Mesenchymal stem cell (in vitro differentiated cells and primary cell): ENCODE measurements at regions not wholly inside any gene's neighbourhood (a gene's known extent, or its start where the extent isn't known, plus 50 kb on each side); places are given as distances from the start of the nearest gene placed in this dataset.

Experiments used
- DNase-seq: peaks from one replicate; pipeline ENCODE4 v3.0.0-alpha.2; 2013
- H2AFZ ChIP-seq: one replicate; pipeline ENCODE4 v1.6.1; 2013; ENCODE audit warnings: low read depth, mild to moderate bottlenecking, control low read depth, inconsistent platforms, low read length, moderate library complexity
- H2AK5ac ChIP-seq: 2 replicates; pipeline ENCODE4 v1.6.1; 2013; ENCODE audit warnings: low read length, moderate library complexity, mild to moderate bottlenecking, inconsistent platforms; ENCODE audit not compliant: severe bottlenecking
- H2BK120ac ChIP-seq: one replicate; pipeline ENCODE4 v1.6.1; 2013; ENCODE audit warnings: low read depth, mild to moderate bottlenecking, inconsistent platforms, low read length, moderate library complexity
- H2BK12ac ChIP-seq, 2 experiments: one replicate each; pipeline ENCODE4 v1.6.1; 2013; ENCODE audit warnings: inconsistent platforms in 2 of 2, low read length in 2 of 2, mild to moderate bottlenecking in 2 of 2, moderate library complexity in 2 of 2, control low read depth in 1 of 2
- H2BK15ac ChIP-seq: one replicate; pipeline ENCODE4 v1.6.1; 2013; ENCODE audit warnings: mild to moderate bottlenecking, low read depth, inconsistent platforms; ENCODE audit not compliant: poor library complexity, severe bottlenecking
- H2BK5ac ChIP-seq: 2 replicates; pipeline ENCODE4 v1.6.1; 2013; ENCODE audit warnings: low read depth, mild to moderate bottlenecking, low read length, control low read depth, inconsistent platforms; ENCODE audit not compliant: poor library complexity, severe bottlenecking
- H3K14ac ChIP-seq, 2 experiments: one replicate each; pipeline ENCODE4 v1.6.1; 2013; ENCODE audit warnings: inconsistent platforms in 2 of 2, low read length in 2 of 2, control low read depth in 1 of 2, mild to moderate bottlenecking in 1 of 2, moderate library complexity in 1 of 2
- H3K18ac ChIP-seq, 2 experiments: one replicate each; pipeline ENCODE4 v1.6.1; 2013; ENCODE audit warnings: inconsistent platforms in 2 of 2, low read length in 2 of 2, control low read depth in 1 of 2, low read depth in 1 of 2, mild to moderate bottlenecking in 1 of 2
- H3K23ac ChIP-seq, 2 experiments: one replicate each; pipeline ENCODE4 v1.6.1; 2013; ENCODE audit warnings: inconsistent platforms in 2 of 2, low read length in 2 of 2, mild to moderate bottlenecking in 2 of 2, moderate library complexity in 2 of 2, control low read depth in 1 of 2
- H3K27ac ChIP-seq: 2 replicates; pipeline ENCODE4 v1.5.1; 2013; ENCODE audit warnings: mild to moderate bottlenecking, moderate library complexity, low read length, control low read depth, inconsistent platforms; ENCODE audit not compliant: poor library complexity, severe bottlenecking
- H3K27me3 ChIP-seq, 2 experiments: 2 replicates each; pipeline versions ENCODE4 v1.6.1 to v1.7.0; 2013; ENCODE audit warnings: low read length in 2 of 2, mild to moderate bottlenecking in 2 of 2, moderate library complexity in 2 of 2, control low read depth in 1 of 2, inconsistent platforms in 1 of 2; ENCODE audit not compliant: control insufficient read depth in 1 of 2, insufficient read depth in 1 of 2
- H3K36me3 ChIP-seq, 2 experiments: 2 replicates each; pipeline versions ENCODE4 v1.6.1 to v1.7.0; 2013; ENCODE audit warnings: low read length in 2 of 2, control low read depth in 1 of 2, inconsistent platforms in 1 of 2, low read depth in 1 of 2, mild to moderate bottlenecking in 1 of 2; ENCODE audit not compliant: insufficient read depth in 2 of 2, control insufficient read depth in 1 of 2
- H3K4ac ChIP-seq, 2 experiments: one replicate each; pipeline ENCODE4 v1.6.1; 2013; ENCODE audit warnings: inconsistent platforms in 2 of 2, low read length in 2 of 2, mild to moderate bottlenecking in 2 of 2, moderate library complexity in 2 of 2, control low read depth in 1 of 2, low read depth in 1 of 2
- H3K4me1 ChIP-seq: 2 replicates; pipeline ENCODE4 v1.6.1; 2013; ENCODE audit warnings: low read depth, low read length, control low read depth; ENCODE audit not compliant: control insufficient read depth, insufficient read depth
- H3K4me2 ChIP-seq: 2 replicates; pipeline ENCODE4 v1.6.1; 2013; ENCODE audit warnings: low read length, mild to moderate bottlenecking, inconsistent platforms; ENCODE audit not compliant: poor library complexity, severe bottlenecking
- H3K4me3 ChIP-seq, 2 experiments: 2 replicates each; pipeline versions ENCODE4 v1.5.1 to v1.7.0; 2013; ENCODE audit warnings: low read length in 2 of 2, mild to moderate bottlenecking in 2 of 2, control low read depth in 1 of 2, low read depth in 1 of 2; ENCODE audit not compliant: insufficient read depth in 1 of 2
- H3K79me1 ChIP-seq: replicated peaks from 2 replicates; pipeline ENCODE4 v1.6.1; 2013; ENCODE audit warnings: mild to moderate bottlenecking, control low read depth, low read length, inconsistent platforms; ENCODE audit not compliant: poor library complexity, severe bottlenecking
- H3K9ac ChIP-seq: 2 replicates; pipeline ENCODE4 v1.7.0; 2013; ENCODE audit warnings: mild to moderate bottlenecking, low read length, moderate library complexity
- H3K9me3 ChIP-seq: 2 replicates; pipeline ENCODE4 v1.7.0; 2013; ENCODE audit warnings: mild to moderate bottlenecking, low read length; ENCODE audit not compliant: control insufficient read depth
- H4K8ac ChIP-seq: one replicate; pipeline ENCODE4 v1.6.1; 2013; ENCODE audit warnings: inconsistent platforms, mild to moderate bottlenecking, low read length, moderate library complexity
- H4K91ac ChIP-seq: one replicate; pipeline ENCODE4 v1.6.1; 2013; ENCODE audit warnings: mild to moderate bottlenecking, low read length, inconsistent platforms
- WGBS: methylation state at CpG from one replicate; pipeline ENCODE4 v1.1.7; 2013; ENCODE audit warnings: mixed read lengths; 5-methylcytosine and 5-hydroxymethylcytosine counted together

- Histone ChIP-seq H3K36me3 (no peaks in the 10 kb centered on the region), H2BK15ac (no peak overlapping the region), H3K14ac (no peak overlapping the region), H2AFZ (no peak overlapping the region), H3K9me3 (no peaks in the 10 kb centered on the region), H3K9ac (no peak overlapping the region), H3K79me1 (no peaks in the 10 kb centered on the region), H3K4me2 (no peak overlapping the region), H2BK120ac (no peak overlapping the region), H3K4me3 (no peak overlapping the region), H2BK12ac (no peak overlapping the region), H3K18ac (no peak overlapping the region), H2BK5ac (peak overlapping the region; percentile 57), H3K27ac (no peak overlapping the region), H4K8ac (no peak overlapping the region), H3K4me1 (no peaks in the 10 kb centered on the region), H3K27me3 (no peaks in the 10 kb centered on the region), H3K23ac (no peak overlapping the region), H4K91ac (no peak overlapping the region), H3K4ac (no peak overlapping the region), H2AK5ac (no peak overlapping the region)
- DNase-seq: no peak
- WGBS: 100% methylated on average over 2 of the region's 2 CpGs
Observed at GRCh38 chr6:19463250-19463649, 373.9 kb upstream of the ID4 start.

- no peak overlapping the region for H4K91ac ChIP-seq
- no peaks in the 10 kb centered on the region for H3K79me1 ChIP-seq
- no peak overlapping the region for H2AFZ ChIP-seq
- H2AK5ac ChIP-seq: no peak overlapping the region
- H3K9me3 ChIP-seq: no peaks in the 10 kb centered on the region
- H3K27me3 ChIP-seq: no peaks in the 10 kb centered on the region
- no peak overlapping the region for H2BK12ac ChIP-seq
- no peaks in the 10 kb centered on the region for H3K4me1 ChIP-seq
- H3K27ac ChIP-seq: no peak overlapping the region
- DNase-seq: no peak
- no peaks in the 10 kb centered on the region for H3K36me3 ChIP-seq
- H3K4me2 ChIP-seq: no peak overlapping the region
- no peak overlapping the region for H2BK15ac ChIP-seq
- no peak overlapping the region for H3K4ac ChIP-seq
- 90% methylated on average over 5 of the region's 5 CpGs for WGBS
- H2BK120ac ChIP-seq: no peak overlapping the region
- no peak overlapping the region for H3K23ac ChIP-seq
- H3K9ac ChIP-seq: no peak overlapping the region
- H3K18ac ChIP-seq: no peak overlapping the region
- H2BK5ac ChIP-seq: no peak overlapping the region
- no peak overlapping the region for H4K8ac ChIP-seq
- no peak overlapping the region for H3K14ac ChIP-seq
- H3K4me3 ChIP-seq: no peak overlapping the region
Observed at GRCh38 chr6:19463925-19464324, 373.2 kb upstream of the ID4 start.

- H2BK12ac ChIP-seq: no peak overlapping the region
- H3K4me3 ChIP-seq: no peak overlapping the region
- H2AK5ac ChIP-seq: no peak overlapping the region
- H3K4me1 ChIP-seq: no peaks in the 10 kb centered on the region
- no peak overlapping the region for H3K14ac ChIP-seq
- H2BK15ac ChIP-seq: no peak overlapping the region
- H3K9ac ChIP-seq: no peak overlapping the region
- WGBS: 34% methylated on average over 10 of the region's 10 CpGs
- H3K4ac ChIP-seq: no peak overlapping the region
- no peak overlapping the region for H3K18ac ChIP-seq
- H3K23ac ChIP-seq: no peak overlapping the region
- no peak overlapping the region for H4K8ac ChIP-seq
- no peak overlapping the region for H3K27ac ChIP-seq
- no peaks in the 10 kb centered on the region for H3K36me3 ChIP-seq
- H2BK5ac ChIP-seq: no peak overlapping the region
- no peaks in the 10 kb centered on the region for H3K79me1 ChIP-seq
- no peaks in the 10 kb centered on the region for H3K9me3 ChIP-seq
- peak; percentile 15 for DNase-seq
- peak overlapping the region; percentile 19 for H2AFZ ChIP-seq
- H4K91ac ChIP-seq: no peak overlapping the region
- H2BK120ac ChIP-seq: no peak overlapping the region
- H3K27me3 ChIP-seq: no peaks in the 10 kb centered on the region
- no peak overlapping the region for H3K4me2 ChIP-seq
Observed at GRCh38 chr6:19465256-19465655, 371.9 kb upstream of the ID4 start.

- Histone ChIP-seq H2BK15ac (no peak overlapping the region), H3K9me3 (no peaks in the 10 kb centered on the region), H2AK5ac (no peak overlapping the region), H3K9ac (no peak overlapping the region), H3K4me1 (no peaks in the 10 kb centered on the region), H3K36me3 (no peaks in the 10 kb centered on the region), H3K23ac (no peak overlapping the region), H3K4ac (no peak overlapping the region), H2AFZ (no peak overlapping the region), H3K4me2 (no peak overlapping the region), H4K91ac (no peak overlapping the region), H3K14ac (no peak overlapping the region), H2BK120ac (no peak overlapping the region), H4K8ac (no peak overlapping the region), H3K4me3 (no peak overlapping the region), H2BK5ac (no peak overlapping the region), H3K27ac (no peak overlapping the region), H3K18ac (no peak overlapping the region), H3K27me3 (no peaks in the 10 kb centered on the region), H3K79me1 (no peaks in the 10 kb centered on the region), H2BK12ac (no peak overlapping the region)
- DNase-seq: peak; percentile 34
- 20% methylated on average over 1 of the region's 3 CpGs for WGBS
Observed at GRCh38 chr6:19465760-19466159, 371.4 kb upstream of the ID4 start.
